ENCODE measurements at regions not wholly inside any gene's neighbourhood (a gene's known extent, or its start where the extent isn't known, plus 50 kb on each side); places are given as distances from the start of the nearest gene placed in this dataset.

- Histone ChIP-seq H3K18ac (ENCODE audit: low read depth, low read length) (no peak overlapping the region), H3K79me1 (ENCODE audit: low read depth in 1 of 2, low read length in 2 of 2) (no peaks in the 10 kb centered on the region), H4K91ac (ENCODE audit: insufficient read depth, low read depth, low read length) (no peak overlapping the region), H3K56ac (ENCODE audit: extremely low read depth, insufficient read depth, low read length) (no peak overlapping the region), H2BK5ac (ENCODE audit: low read depth, low read length, poor library complexity, severe bottlenecking) (no peak overlapping the region), H4K20me1 (ENCODE audit: insufficient read depth, low read length) (no peaks in the 10 kb centered on the region), H3K4me1 (ENCODE audit: control insufficient read depth, insufficient read depth, low read length) (no peaks in the 10 kb centered on the region), H3K27me3 (ENCODE audit: control insufficient read depth, insufficient read depth, low read length) (no peaks in the 10 kb centered on the region), H4K5ac (ENCODE audit: low read depth, low read length) (no peak overlapping the region), H4K8ac (ENCODE audit: low read depth in 2 of 2, low read length in 2 of 2) (no peak overlapping the region), H2AK5ac (ENCODE audit: low read depth, low read length) (no peak overlapping the region), H3K9me1 (ENCODE audit: insufficient read depth, low read length) (no peaks in the 10 kb centered on the region), H2BK120ac (ENCODE audit: low read depth, low read length) (no peak overlapping the region), H3K14ac (replicated peaks; ENCODE audit: low read depth, low read length) (no peak overlapping the region), H2AK9ac (replicated peaks; ENCODE audit: low read depth, low read length, poor library complexity) (no peak overlapping the region), H3K36me3 (ENCODE audit: control insufficient read depth, insufficient read depth, low read length) (no peaks in the 10 kb centered on the region), H3K9ac (ENCODE audit: low read depth, low read length) (no peak overlapping the region), H3K23ac (ENCODE audit: low read depth, low read length) (no peak overlapping the region), H3K4me3 (ENCODE audit: insufficient read depth, low read depth, low read length) (no peak overlapping the region), H2AFZ (replicated peaks; ENCODE audit: low read length, poor library complexity) (no peak overlapping the region), H2BK15ac (ENCODE audit: low read depth, low read length) (no peak overlapping the region), H3K4ac (ENCODE audit: low read depth, low read length) (no peak overlapping the region), H2BK20ac (ENCODE audit: low read depth, low read length) (no peak overlapping the region), H3K9me3 (ENCODE audit: control insufficient read depth, insufficient read depth, low read length) (no peaks in the 10 kb centered on the region), H3K4me2 (ENCODE audit: low read depth, low read length) (no peak overlapping the region), H3K27ac (ENCODE audit: insufficient read depth, low read length) (no peak overlapping the region)
- POLR2A ChIA-PET (ENCODE audit: unreplicated experiment): no interaction called here
- intact Hi-C loops (cut with micrococcal nuclease): no loop called here
- no peak for TF ChIP-seq MAZ (IDR thresholded peaks at IDR 0.05; ENCODE audit: borderline replicate concordance, low read depth, low read length)
- no peak for TF ChIP-seq SMC3 (IDR thresholded peaks at IDR 0.05; ENCODE audit: low read depth, low read length)
- no peak for TF ChIP-seq BHLHE40 (IDR thresholded peaks at IDR 0.05; ENCODE audit: low read depth, low read length)
- no peak for TF ChIP-seq POLR2A (IDR thresholded peaks at IDR 0.05; ENCODE audit: low read depth, low read length)
- TF ChIP-seq NFE2L2 (IDR thresholded peaks at IDR 0.05; ENCODE audit: low read depth, low read length): no peak
- TF ChIP-seq MAFK (IDR thresholded peaks at IDR 0.05; ENCODE audit: low read depth, low read length): no peak
- no peak for TF ChIP-seq RCOR1 (IDR thresholded peaks at IDR 0.05; ENCODE audit: insufficient replicate concordance, low read length)
- no peak for TF ChIP-seq ELK1 (IDR thresholded peaks at IDR 0.05; ENCODE audit: borderline replicate concordance, low read depth, low read length)
- no peak for TF ChIP-seq RAD21 (IDR thresholded peaks at IDR 0.05; ENCODE audit: low read length)
- TF ChIP-seq USF2 (IDR thresholded peaks at IDR 0.05; ENCODE audit: low read depth, low read length): no peak
- no peak for TF ChIP-seq CEBPB (IDR thresholded peaks at IDR 0.05; ENCODE audit: low read depth, low read length)
- no peak for TF ChIP-seq FOS (IDR thresholded peaks at IDR 0.05; ENCODE audit: low read depth, low read length)
- no peak for TF ChIP-seq CHD1 (IDR thresholded peaks at IDR 0.05; ENCODE audit: low read depth, low read length)
- no peak for TF ChIP-seq RFX5 (IDR thresholded peaks at IDR 0.05; ENCODE audit: low read depth, low read length)
- TF ChIP-seq CTCF (conservative IDR thresholded peaks at IDR 0.05; ENCODE audit: low read depth, low read length): no peak
- TF ChIP-seq MXI1 (IDR thresholded peaks at IDR 0.05; ENCODE audit: borderline replicate concordance, low read depth, low read length): no peak
- no peak for DNase-seq
- dilution Hi-C loops (cut with HindIII; ENCODE audit: low sequenced_read_pairs, unreplicated experiment): no loop called here
- ATAC-seq (ENCODE audit: low read depth): no peak
- no CpG with 5 or more reads among the region's 2 CpGs for WGBS, 2 experiments (ENCODE audit: extremely low coverage in 2 of 2, insufficient read length in 1 of 2)
- no TSS peak for BruUV-seq (replicated peaks)
- CTCF ChIA-PET: no interaction called here
- in situ Hi-C loops (cut with MboI; ENCODE audit: low sequenced_read_pairs): no loop called here
Observed at GRCh38 chr6:119717942-119718341, 368.4 kb upstream of the MAN1A1 start.

Measured in IMR-90 (cell line).